ENCODE measurements at regions not wholly inside any gene's neighbourhood (a gene's known extent, or its start where the extent isn't known, plus 50 kb on each side); places are given as distances from the start of the nearest gene placed in this dataset.
"Not testable (repeated sequence)": the region's sequence is repeated elsewhere in the genome, so short reads cannot be mapped to it uniquely, and the experiment has no call there.

DNA sequence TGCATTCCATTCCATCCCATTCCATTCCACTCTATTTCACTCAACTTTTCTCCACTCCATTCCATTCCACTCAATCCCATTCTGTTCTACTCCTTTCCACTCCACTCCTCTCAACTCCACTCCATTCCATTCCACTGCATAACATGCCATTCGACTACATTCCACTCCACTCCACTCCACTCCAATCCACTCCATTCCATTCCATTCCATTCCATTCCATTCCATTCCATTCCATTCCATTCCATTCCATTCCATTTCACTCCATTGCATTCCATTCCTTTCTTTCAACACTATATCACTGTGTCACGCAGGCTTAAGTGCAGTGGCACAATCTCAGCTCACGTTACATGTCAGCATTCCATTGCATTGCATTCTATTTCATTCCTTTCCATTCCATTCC is 1430.4 kb downstream of the TSPY10 start:
- DNase-seq = not testable (repeated sequence)

DNA sequence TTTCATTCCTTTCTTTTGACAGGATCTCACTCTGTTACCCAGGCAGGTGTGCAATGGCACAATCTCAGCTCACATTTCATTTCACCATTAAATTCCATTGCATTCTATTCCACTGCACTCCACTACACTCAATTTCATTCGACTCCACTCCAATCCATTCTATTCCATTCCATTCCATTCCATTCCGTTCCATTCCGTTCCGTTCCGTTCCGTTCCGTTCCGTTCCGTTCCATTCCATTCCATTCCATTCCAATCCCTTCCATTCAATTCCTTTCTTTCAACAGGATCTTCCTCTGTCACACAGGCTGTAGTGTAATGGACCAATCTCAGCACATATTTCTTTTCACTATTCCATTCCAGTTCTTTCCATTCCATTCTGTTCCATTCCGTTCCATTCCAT is 1445.7 kb downstream of the TSPY10 start:
- no peak for DNase-seq

DNA sequence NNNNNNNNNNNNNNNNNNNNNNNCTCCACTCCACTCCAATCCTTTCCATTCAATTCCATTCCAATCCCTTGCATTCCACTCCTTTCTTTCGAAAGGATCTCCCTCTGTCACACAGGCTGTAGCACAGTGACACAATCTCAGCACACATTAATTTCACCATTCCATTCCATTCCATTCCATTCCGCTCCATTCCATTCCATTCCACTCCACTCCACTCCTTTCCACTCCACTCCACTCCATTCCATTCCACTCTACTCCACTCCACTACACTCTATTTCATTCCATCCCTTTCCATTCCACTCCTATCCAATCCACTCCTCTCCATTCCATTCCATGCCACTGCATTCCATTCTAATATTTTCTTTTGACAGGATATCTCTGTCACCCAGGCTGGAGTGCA is 1459.0 kb downstream of the TSPY10 start:
- DNase-seq = no peak

DNA sequence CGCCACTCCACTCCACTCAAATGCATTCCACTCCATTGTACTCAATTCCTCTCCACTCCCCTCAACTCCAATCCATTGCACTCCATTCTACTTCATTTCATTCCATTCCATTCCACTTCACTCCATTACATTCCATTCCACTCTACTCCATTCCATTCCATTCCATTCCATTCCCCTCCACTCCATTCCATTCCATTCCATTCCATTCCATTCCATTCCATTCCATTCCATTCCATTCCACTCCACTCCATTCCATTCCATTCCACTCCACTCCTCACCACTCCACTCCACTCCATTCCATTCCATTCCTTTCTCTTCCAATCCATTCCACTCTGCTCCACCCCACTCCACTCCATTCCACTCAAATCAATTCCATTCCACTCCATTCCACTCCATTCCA is 1459.9 kb downstream of the TSPY10 start:
- no peak for DNase-seq

DNA sequence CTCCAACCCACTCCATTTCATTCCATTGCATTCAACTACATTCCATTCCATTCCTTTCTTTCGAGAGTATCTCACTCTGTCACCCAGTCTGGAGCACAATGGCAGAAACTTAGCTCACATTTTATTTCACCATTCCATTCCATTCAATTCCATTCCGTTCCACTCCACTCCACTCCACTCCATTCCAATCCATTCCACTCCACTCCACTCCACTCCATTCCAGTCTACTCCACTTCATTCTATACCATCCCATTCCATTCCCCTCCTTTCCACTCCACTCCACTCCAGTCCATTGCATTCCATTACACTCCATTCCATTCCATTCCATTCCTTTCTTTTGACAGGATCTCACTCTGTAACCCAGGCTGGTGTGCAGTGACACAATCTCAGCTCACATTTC is 1466.3 kb downstream of the TSPY10 start:
- DNase-seq = no peak

DNA sequence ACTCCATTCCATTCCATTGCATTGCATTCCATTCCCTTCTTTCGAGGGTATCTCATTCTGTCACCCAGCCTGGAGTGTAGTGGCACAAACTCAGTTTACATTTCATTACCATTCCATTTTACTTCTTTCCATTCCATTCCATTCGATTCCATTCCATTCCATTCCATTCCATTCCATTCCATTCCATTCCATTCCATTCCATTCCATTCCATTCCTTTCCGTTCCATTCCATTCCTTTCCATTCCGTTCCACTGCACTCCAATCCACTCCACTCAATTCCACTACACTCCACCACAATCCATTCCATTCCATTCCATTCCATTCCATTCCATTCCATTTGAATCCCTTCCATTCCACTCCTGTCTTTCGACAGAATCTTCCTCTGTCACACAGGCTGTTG is 1472.0 kb downstream of the TSPY10 start:
- DNase-seq = not testable (repeated sequence)

DNA sequence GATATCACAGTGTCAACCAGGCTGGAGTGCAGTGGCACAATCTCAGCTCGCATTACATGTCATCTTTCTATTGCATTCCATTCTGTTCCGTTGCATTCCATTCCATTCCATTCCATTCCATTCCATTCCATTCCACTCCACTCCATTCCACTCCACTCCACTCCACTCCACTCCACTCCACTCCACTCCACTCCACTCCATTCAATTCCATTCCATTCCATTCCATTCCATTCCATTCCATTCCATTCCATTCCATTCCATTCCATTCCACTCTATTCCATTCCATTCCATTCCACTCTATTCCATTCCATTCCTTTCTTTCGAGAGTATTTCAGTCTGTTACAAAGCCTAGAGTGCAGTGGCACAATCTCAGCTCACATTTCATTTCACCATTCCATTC is 1486.5 kb downstream of the TSPY10 start:
- DNase-seq = not testable (repeated sequence)

DNA sequence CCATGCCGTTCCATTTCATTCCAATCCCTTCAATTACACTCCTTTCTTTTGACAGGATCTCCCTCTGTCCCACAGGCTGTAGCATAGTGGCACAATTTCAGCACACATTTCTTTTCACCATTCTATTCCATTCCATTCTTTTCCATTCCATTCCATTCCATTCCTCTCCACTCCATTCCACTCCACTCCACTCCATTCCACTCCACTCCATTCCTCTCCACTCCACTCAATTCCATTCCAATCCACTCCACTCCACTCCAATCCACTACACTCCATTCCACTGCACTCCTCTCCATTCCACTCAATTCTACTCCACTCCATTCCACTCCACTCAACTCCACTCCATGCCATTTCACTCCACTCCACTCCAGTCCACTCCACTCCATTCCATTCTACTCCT is 1495.1 kb downstream of the TSPY10 start:
- no peak for DNase-seq

DNA sequence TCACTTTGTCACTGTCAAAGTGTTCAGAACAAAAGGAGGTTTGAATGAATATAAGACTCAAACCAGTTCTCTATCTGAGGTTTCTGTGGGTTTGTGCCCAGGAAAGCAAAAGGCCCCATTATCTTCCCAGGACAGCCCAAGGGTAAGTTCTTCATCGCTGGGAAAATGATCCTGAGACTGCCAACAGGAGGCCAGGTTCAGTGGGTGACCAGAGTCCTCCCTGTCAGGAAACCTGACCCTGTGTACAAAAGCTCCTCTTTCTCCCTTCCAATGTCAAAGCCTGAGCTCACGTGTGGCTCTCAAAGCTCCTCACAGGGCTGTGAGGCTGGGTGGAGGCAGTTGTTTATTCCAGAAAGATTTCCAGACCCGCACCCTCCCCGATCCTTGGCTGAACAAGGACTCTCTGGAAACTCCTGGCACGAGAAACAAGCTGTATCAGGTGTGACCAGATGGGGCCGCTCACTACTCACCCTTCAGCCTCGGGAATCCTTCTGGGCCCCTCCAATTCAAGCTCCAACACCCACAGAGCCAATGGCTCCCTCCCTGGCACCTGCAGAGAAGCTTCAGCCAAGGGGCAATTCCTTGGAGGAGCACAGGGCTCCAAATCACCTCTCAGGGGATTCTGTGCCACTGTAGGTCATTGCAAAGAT is 1516.7 kb downstream of the TSPY10 start:
- DNase-seq = no peak

DNA sequence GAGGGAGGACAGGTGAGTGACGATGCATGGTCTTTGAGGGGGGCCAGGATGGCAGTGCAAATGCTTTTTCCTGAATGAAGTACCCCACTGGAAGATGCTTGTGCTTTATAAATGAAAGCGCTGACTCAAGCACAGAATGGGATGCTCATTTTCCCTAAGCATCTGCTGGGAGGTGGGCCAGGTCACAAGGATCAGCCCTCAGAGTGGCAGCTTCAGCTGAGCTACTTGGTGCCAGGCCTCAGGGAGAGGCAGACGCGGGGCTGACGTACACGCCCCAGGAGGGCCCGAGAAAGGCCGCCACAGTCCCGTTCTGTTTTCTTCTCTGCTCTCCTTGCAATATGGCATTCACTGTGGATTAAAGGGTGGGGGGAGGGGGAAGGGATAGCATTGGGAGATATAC is 1535.8 kb downstream of the TSPY10 start:
- no peak for DNase-seq

DNA sequence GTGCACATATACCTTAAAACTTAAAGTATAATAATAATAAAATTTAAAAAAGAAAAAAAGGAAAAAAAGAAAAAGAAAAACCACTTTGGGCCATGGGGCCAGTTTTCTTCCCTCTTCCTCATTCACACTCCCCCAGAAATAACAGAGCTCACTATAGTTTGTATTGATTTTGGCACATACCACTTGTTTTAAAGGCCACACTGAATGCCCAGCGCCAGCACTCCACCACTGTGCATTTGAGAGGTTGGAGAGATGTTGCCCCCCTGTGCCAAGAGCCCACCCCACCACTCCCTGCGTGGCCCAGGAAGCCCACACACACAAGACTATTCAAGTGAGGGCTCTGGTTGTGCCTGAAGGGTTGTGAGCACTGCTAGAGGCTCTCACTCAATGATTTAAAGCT is 1536.3 kb downstream of the TSPY10 start:
- no peak for DNase-seq

DNA sequence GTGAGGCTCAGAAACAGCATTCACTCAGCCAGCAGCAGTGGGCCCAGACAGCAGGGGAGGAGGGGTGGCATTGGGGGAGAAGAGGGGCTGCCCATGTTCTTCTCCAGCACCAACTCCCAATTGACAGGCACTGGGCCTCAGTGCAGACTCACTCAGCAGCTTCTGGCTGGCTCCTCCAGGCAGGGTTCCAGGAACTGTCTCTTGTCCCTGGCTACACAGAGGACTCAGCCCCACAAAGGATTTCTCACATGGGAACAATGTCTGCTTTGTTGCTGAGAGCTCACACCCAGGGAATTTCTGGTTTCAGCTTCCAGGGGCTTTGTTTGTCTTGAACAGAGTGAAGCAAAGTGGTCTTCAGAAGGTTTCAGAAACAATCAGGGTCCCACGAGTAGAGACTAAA is 1536.7 kb downstream of the TSPY10 start:
- no peak for DNase-seq

DNA sequence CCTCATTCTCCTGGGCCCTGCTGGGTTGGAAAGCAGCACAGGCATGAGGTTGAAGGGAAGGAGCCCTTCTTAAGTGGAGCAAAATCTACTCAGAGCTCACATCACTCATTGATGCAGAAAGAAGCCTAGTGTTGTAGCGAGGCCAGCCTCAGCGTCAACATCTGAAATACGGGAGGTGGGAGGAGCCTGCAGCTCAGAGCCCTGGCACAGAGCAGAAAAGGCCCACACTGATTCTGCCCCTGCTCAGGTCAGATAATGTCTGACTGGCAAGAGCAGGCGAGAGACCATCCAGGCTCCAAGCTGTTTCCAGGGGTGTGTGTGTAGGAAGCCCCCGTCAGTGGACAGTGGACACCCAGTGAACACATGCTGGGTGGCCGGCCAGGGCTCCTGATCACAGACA is 1541.6 kb downstream of the TSPY10 start:
- no peak for DNase-seq

DNA sequence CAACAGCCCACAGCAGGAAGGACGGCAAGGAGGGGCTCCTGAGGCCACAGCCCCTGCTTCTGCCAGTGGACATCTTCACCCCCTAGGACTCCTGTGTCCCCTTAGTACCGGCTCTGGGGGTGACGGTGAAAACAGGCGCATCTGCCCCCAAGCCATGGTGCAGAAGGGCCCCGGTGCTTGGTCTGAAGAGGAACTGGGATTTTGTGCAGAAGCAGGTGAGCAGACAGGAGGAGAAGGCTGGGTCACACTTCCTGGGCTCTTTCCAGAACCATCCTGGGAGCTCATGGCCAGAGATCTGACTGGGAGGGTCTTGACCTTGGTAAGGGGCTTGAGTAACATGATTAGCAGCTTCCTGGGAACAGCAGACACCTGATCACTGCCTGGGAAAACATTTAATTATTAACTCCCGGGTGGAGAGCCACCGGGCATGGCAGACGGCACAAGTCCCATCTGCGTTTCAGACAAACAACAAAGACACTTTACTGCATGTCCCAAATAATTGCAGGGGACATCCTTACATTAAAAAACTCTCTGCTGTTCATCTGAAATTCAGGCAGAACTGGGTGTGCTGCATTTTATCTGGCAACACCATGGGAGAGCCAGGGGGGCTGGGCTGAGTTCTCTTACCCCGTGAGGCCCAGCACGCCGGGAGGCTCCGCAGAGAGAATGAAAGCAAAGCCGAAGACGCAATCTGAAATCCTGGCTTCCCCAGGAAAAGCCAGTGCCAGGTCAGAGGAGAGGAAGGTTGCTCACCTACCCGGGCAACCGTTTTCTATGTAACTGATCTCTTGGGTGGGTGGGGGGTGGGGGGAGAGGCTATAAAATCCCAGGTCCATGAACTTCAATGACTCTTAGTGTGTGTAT is 1542.8 kb downstream of the TSPY10 start:
- no peak for DNase-seq

DNA sequence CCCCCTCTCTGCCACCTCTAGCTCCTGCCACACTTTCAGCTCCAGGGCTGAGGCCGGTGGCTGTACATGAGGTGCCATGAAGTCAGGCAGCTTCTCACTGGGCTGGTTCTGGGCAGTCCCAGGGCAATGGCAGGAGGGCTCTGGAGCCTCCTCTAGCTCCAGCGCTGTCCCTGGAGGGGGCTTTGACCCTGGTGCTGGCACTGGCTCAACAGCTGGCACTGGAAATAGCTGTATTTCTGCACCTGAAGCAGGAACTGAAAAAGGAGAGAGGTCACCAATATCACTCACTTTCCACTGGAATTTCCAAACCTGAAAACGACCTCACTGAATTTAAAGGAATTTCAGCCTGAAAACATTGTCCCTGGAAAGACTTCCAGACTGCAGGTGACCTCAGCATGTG is 1558.1 kb downstream of the TSPY10 start:
- not testable (repeated sequence) for DNase-seq

DNA sequence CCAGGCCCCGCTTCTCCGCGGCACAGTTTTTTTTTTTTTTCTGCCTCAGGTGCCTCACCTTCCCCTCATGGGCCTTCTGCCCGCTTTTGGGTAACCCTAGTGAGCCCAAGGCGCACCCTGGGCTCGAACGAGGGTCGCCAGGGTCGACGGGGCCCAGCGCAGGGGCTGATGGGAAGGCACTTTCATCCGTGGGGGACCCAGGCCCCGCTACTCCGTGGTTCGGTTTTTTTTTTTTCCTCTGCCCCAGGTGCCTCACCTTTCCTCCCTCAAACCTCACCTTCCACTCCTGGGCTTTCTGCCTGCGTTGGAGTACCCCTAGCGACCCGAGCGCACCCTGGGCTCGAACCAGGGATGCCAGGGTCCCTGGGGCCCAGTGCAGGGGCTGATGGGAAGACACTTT is 1569.8 kb downstream of the TSPY10 start:
- not testable (repeated sequence) for DNase-seq

DNA sequence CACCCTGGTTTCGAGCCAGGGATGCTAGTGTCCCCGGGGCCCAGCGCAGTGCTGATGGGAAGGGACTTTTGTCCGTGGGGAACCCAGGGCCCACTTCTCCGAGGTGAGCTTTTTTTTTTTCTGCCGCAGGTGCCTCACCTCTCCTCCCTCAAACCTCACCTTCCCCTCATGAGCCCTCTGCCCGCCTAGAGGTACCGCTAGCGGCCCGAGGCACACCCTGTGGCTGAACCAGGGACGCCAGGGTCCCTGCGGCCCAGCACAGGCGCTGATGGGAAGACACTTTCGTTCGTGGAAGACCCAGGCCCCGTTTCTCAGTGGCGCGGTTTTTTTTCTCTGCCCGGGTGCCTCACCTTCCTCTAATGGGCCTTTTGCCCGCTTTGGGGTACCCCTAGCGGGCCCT is 1570.7 kb downstream of the TSPY10 start:
- DNase-seq = not testable (repeated sequence)

DNA sequence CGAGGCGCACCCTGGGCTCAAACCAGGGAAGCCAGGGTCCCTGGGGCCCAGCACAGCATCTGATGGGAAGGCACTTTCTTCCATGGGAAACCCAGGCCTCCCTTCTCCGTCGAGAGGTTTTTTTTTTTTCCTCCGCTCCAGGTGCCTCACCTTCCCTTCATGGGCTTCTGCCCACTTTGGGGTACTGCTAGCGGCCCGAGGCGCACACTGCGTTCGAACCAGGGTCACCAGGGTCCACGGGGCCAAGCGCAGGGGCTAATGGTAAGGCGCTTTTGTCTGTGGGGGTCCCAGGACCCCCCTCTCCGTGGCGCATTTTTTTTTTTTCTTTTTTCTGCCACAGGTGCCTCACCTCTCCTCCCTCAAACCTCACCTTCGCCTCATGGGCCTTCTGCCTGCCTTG is 1571.3 kb downstream of the TSPY10 start:
- DNase-seq = no peak

DNA sequence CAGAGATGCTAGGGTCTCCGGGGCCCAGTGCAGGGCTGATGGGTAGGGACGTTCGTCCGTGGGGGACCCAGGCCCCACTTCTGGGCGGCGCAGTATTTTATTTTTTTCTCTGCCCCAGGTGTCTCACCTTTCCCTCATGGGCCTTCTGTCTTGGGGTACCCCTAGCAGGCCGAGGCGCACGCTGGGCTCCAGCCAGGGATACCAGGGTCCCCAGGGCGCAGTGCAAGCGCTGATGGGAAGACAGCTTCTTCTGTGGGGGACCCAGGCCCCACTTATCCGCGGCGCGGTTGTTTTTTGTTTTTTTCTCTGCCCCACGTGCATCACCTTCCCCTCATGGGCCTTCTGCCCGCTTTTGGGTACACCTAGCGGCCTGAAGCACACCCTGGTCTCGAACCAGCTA is 1572.8 kb downstream of the TSPY10 start:
- not testable (repeated sequence) for DNase-seq

DNA sequence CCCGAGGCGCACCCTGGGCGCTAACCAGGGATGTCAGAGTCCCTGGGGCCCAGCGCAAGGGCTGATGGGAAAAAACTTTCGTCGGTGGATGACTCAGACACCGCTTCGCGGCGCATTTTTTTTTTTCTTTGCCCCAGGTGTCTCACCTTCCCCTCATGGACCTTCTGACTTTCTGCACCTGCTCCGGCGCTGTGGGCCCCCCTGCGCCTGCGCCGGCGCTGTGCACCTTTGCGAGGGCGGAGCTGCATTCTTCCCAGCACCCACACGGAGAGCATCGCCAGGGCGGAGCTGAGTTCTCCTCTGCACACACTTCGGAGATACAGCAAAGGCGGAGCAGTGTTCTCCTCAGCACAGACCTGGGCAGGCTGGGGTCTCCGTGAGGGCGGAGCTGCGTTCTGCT is 1575.3 kb downstream of the TSPY10 start:
- not testable (repeated sequence) for DNase-seq

DNA sequence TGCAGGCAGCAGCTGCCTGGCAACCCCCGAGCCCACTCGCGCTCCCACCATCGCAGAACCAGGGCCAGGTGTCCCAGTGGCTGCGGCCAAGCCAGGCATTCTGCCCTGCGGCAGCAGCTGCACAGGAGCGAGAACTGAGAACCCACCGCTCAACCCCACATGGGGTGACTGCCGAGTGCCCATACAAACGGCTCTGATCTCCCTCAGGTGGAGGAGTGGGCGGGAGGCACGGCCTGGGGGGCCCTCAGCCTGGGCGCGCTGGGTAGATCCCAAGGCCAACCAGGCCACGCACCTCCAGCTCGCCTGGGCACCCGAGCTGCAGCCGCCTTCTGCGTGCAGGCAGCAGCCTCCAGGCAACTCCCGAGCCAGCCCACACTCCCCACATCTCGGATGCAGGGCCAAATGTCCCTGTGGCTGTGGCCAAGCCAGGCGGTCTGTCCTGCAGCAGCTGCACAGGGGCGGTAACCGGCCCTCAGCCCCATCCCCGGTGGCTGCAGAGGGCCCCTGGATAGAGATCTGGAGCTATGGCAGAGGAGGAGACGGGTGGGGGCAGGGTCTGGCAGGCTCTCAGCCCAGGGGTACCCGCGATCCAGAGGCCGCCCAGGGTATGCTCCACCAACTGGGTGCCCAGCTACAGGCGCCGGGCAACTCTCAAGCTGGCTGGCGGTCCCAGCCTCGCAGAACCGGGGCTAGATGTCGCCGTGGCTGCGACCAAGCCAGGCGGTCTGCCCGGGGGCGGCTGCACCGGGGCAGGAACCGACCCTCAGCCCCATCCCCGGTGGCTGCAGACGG is 1579.6 kb downstream of the TSPY10 start:
- not testable (repeated sequence) for DNase-seq

DNA sequence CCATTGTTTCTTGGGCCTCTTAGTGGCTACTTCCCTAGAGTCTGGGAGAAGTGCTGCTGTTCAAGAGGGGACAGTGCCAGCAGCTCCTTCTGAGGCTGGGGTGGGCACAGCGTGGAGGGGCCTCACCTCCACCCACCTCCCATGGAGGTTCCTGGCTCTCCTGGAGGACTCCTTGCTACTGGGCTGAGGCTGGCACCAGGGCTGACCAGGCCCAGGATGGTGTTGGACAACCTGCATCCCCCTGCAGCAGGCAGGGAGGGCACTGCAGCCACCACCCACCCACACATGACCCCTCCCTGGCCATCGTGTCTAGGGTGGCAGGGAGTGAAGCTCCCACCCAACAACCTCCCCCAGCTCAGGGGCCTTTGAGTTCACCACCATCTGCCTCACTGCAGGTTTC is 1549.3 kb upstream of the USP9Y start:
- DNase-seq = not testable (repeated sequence)

DNA sequence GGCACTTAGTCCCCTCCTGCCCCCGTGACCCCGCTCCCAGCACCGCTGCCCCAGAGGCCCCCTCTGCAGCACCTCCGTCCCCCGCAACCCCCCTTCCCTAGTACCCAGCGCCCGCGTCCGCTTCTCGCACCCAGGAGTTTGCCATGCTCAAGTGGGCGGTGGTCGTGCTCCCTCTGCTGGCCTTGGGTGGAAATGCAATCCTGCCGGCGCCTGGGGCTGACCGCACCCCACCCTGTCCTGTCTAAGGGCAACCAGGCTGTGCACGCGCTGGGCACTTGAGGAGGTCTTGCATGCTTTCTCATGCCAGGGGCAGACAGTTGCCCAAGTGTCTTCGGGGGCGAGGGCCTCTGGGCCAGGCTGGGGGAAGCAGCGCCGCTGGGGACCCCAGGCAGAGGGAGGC is 1544.9 kb upstream of the USP9Y start:
- not testable (repeated sequence) for DNase-seq

DNA sequence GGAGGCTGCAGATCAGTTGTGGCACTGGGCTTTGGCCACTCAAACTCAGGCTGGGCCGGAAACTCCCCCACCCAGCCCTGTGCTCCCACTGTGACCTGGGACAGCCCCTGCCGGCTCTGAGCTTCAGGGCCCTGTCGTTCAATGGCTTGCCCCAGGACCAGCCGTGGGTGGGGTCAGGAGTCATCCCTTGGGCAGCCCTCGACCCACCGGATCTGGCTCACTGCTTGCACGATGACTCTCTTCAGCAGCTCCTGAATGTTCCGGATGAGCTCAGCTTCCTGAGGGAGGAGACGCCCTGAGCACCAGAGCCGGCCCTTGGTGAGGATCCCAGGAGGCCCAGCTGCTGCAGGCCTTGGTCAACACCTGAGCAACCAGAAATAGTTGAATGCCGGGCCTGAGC is 1544.2 kb upstream of the USP9Y start:
- DNase-seq = not testable (repeated sequence)
